Panc1 (cell line): ENCODE measurements at regions not wholly inside any gene's neighbourhood (a gene's known extent, or its start where the extent isn't known, plus 50 kb on each side); places are given as distances from the start of the nearest gene placed in this dataset.

Experiments
- ATAC-seq: fragments of 200-7000 bp; cut with Tn5 transposase; 2 replicates; pipeline ENCODE4 v1.9.1; 2020; ENCODE audit warnings: mild to moderate bottlenecking, moderate library complexity
- BruUV-seq: library from RNA; stranded (reverse); fragments of 400-500 nt; replicated peaks from 2 replicates; lab custom pipeline; 2021; lab: Mats Ljungman, UMichigan
- CTCF ChIA-PET: fragments of 300-600 bp; sonication (Branson Sonifier 250); formaldehyde crosslinking; loops from one replicate; lab custom pipeline; 2022; ENCODE audit warnings: antibody characterized with exemption; lab: Charles Lee
- POLR2A ChIA-PET: fragments of 300-600 bp; sonication (Branson Sonifier 250); formaldehyde crosslinking; loops from one replicate; lab custom pipeline; 2022; ENCODE audit warnings: antibody characterized with exemption; lab: Charles Lee
- DNase-seq: peaks from one replicate; pipeline ENCODE4 v3.0.0-alpha.2; 2010; ENCODE audit warnings: low read depth, low spot score
- H3K27ac ChIP-seq: 2 replicates; pipeline ENCODE4 v1.5.1; 2011; ENCODE audit warnings: mild to moderate bottlenecking, low read length, inconsistent platforms
- H3K27me3 ChIP-seq: fragments of 200-500 bp; sonication (Bioruptor generic); 2 replicates; pipeline ENCODE4 v1.6.0; 2014; ENCODE audit warnings: low read length, inconsistent platforms; ENCODE audit not compliant: control insufficient read depth, insufficient read depth
- H3K36me3 ChIP-seq: fragments of 200-500 bp; sonication (Bioruptor generic); 2 replicates; pipeline ENCODE4 v1.5.1; 2014; ENCODE audit warnings: inconsistent platforms, mild to moderate bottlenecking, low read length, moderate library complexity; ENCODE audit not compliant: control insufficient read depth, insufficient read depth
- H3K4me1 ChIP-seq: 2 replicates; pipeline ENCODE4 v1.5.1; 2011; ENCODE audit warnings: inconsistent platforms, mild to moderate bottlenecking, low read length, moderate library complexity; ENCODE audit not compliant: control insufficient read depth, insufficient read depth
- H3K4me3 ChIP-seq, 2 experiments: 2 replicates each; pipeline ENCODE4 v1.5.1; 2011 to 2012; ENCODE audit warnings: low read depth in 2 of 2, low read length in 2 of 2, mild to moderate bottlenecking in 2 of 2, inconsistent platforms in 1 of 2, moderate library complexity in 1 of 2
- H3K9me3 ChIP-seq: fragments of 200-500 bp; sonication (Bioruptor generic); 2 replicates; pipeline ENCODE4 v1.5.1; 2014; ENCODE audit warnings: low read depth, mild to moderate bottlenecking, inconsistent platforms, low read length, moderate library complexity; ENCODE audit not compliant: control insufficient read depth, insufficient read depth
- POLR2AphosphoS5 ChIP-seq: IDR thresholded peaks from 2 replicates; pipeline ENCODE4 v1.6.1; 2012; ENCODE audit warnings: mild to moderate bottlenecking, low read depth, low read length, moderate library complexity
- SIN3A ChIP-seq: IDR thresholded peaks from 2 replicates; pipeline ENCODE4 v1.6.1; 2012; ENCODE audit warnings: low read depth, mild to moderate bottlenecking, low read length, moderate library complexity, borderline replicate concordance; ENCODE audit not compliant: insufficient read depth
- TCF7L2 ChIP-seq: IDR thresholded peaks from 2 replicates; pipeline ENCODE4 v1.6.1; 2011; ENCODE audit warnings: mild to moderate bottlenecking, low read depth, low read length, inconsistent platforms
- in situ Hi-C: cut with HindIII; loops from 2 replicates; pipeline ENCODE4 v1.10.0; 2016; ENCODE audit warnings: low sequenced_read_pairs, low pct_unique_long_range_greater_than_20kb
- intact Hi-C: fragments of 100-400 bp; cut with micrococcal nuclease; formaldehyde crosslinking; loops from one replicate; pipeline ENCODE4 v1.10.0; 2022; ENCODE audit not compliant: unreplicated experiment
- TF ChIP-seq, protein P1 (sequence below): fragments of 450-650 bp; IDR thresholded peaks from 2 replicates; pipeline ENCODE4 v1.5.1; 2017; ENCODE audit warnings: mild to moderate bottlenecking
- TF ChIP-seq, protein P2 (sequence below), 2 experiments: IDR thresholded peaks; 2 replicates each; pipeline ENCODE4 v1.6.1; 2011 to 2012; ENCODE audit warnings: low read depth in 2 of 2, control low read depth in 1 of 2, low read length in 1 of 2, mild to moderate bottlenecking in 1 of 2, moderate library complexity in 1 of 2; ENCODE audit not compliant: insufficient read depth in 1 of 2

DNA sequence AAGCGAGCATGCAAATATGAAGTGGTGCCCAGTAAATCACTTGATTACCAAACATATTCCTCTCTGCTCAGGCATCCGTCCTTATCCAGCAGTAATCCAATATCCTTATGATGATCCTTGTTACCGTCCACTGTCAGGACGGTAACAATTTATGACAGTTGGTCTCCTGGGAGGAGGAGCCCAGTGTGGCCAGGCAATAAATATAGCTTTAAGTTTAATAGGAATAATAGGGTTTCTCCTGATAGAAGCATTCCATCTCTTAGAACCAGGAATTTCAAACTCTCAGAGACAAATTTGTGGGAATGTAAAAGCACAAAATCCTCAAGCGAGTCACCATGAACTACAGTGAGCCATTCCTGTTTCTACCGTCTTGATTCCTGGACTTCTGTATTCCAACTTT is 171.2 kb upstream of the IL15 start:
- no TSS peak for BruUV-seq
- no peak for DNase-seq
- POLR2A ChIA-PET: no interaction called here
- Histone ChIP-seq H3K9me3 (no peaks in the 10 kb centered on the region), H3K27ac (no peak overlapping the region), H3K36me3 (no peaks in the 10 kb centered on the region), H3K27me3 (no peaks in the 10 kb centered on the region), H3K4me1 (no peaks in the 10 kb centered on the region), H3K4me3 (no peak overlapping the region)
- in situ Hi-C loops: no loop called here
- no peak for TF ChIP-seq POLR2AphosphoS5
- TF ChIP-seq, protein P1, sequence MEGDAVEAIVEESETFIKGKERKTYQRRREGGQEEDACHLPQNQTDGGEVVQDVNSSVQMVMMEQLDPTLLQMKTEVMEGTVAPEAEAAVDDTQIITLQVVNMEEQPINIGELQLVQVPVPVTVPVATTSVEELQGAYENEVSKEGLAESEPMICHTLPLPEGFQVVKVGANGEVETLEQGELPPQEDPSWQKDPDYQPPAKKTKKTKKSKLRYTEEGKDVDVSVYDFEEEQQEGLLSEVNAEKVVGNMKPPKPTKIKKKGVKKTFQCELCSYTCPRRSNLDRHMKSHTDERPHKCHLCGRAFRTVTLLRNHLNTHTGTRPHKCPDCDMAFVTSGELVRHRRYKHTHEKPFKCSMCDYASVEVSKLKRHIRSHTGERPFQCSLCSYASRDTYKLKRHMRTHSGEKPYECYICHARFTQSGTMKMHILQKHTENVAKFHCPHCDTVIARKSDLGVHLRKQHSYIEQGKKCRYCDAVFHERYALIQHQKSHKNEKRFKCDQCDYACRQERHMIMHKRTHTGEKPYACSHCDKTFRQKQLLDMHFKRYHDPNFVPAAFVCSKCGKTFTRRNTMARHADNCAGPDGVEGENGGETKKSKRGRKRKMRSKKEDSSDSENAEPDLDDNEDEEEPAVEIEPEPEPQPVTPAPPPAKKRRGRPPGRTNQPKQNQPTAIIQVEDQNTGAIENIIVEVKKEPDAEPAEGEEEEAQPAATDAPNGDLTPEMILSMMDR: no peak
- TF ChIP-seq TCF7L2: no peak
- TF ChIP-seq SIN3A: no peak
- TF ChIP-seq, protein P2, sequence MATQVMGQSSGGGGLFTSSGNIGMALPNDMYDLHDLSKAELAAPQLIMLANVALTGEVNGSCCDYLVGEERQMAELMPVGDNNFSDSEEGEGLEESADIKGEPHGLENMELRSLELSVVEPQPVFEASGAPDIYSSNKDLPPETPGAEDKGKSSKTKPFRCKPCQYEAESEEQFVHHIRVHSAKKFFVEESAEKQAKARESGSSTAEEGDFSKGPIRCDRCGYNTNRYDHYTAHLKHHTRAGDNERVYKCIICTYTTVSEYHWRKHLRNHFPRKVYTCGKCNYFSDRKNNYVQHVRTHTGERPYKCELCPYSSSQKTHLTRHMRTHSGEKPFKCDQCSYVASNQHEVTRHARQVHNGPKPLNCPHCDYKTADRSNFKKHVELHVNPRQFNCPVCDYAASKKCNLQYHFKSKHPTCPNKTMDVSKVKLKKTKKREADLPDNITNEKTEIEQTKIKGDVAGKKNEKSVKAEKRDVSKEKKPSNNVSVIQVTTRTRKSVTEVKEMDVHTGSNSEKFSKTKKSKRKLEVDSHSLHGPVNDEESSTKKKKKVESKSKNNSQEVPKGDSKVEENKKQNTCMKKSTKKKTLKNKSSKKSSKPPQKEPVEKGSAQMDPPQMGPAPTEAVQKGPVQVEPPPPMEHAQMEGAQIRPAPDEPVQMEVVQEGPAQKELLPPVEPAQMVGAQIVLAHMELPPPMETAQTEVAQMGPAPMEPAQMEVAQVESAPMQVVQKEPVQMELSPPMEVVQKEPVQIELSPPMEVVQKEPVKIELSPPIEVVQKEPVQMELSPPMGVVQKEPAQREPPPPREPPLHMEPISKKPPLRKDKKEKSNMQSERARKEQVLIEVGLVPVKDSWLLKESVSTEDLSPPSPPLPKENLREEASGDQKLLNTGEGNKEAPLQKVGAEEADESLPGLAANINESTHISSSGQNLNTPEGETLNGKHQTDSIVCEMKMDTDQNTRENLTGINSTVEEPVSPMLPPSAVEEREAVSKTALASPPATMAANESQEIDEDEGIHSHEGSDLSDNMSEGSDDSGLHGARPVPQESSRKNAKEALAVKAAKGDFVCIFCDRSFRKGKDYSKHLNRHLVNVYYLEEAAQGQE (IDR thresholded peaks at IDR 0.05; ENCODE audit: insufficient read depth in 1 of 2, low read depth in 2 of 2, low read length in 1 of 2): no peak
- CTCF ChIA-PET: no interaction called here
- ATAC-seq: no peak
- intact Hi-C loops: no loop called here

DNA sequence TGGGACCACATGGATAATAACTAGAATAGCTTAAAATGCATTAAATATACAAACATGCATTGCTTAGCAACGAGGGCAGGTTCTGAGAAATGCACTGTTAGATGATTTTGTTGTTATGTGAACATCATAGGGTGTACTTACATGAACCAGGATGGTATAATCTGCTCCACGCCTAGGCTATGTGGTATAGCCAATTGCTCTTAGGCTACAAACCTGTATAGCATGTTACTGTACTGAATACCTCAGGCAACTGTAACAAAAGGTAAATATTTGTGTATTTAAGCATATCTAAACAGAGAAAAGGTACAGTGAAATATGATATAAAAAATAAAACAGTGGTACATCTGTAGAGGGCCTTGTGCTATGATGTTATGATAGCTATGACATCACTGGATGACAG is 169.2 kb upstream of the IL15 start:
- ATAC-seq: no peak
- Histone ChIP-seq H3K27me3 (no peaks in the 10 kb centered on the region), H3K36me3 (no peaks in the 10 kb centered on the region), H3K4me1 (no peaks in the 10 kb centered on the region), H3K4me3 (no peak overlapping the region), H3K9me3 (no peaks in the 10 kb centered on the region), H3K27ac (no peak overlapping the region)
- TF ChIP-seq SIN3A (no peak), POLR2AphosphoS5 (no peak), TCF7L2 (no peak)
- TF ChIP-seq, protein P1: no peak
- TF ChIP-seq, protein P2 (IDR thresholded peaks at IDR 0.05; ENCODE audit: insufficient read depth in 1 of 2, low read depth in 2 of 2, low read length in 1 of 2): no peak
- intact Hi-C loops: no loop called here
- CTCF ChIA-PET: no interaction called here
- no peak for DNase-seq
- POLR2A ChIA-PET: no interaction called here
- no TSS peak for BruUV-seq
- in situ Hi-C loops: no loop called here
